ENCODE measurements at regions not wholly inside any gene's neighbourhood (a gene's known extent, or its start where the extent isn't known, plus 50 kb on each side); places are given as distances from the start of the nearest gene placed in this dataset.

DNA sequence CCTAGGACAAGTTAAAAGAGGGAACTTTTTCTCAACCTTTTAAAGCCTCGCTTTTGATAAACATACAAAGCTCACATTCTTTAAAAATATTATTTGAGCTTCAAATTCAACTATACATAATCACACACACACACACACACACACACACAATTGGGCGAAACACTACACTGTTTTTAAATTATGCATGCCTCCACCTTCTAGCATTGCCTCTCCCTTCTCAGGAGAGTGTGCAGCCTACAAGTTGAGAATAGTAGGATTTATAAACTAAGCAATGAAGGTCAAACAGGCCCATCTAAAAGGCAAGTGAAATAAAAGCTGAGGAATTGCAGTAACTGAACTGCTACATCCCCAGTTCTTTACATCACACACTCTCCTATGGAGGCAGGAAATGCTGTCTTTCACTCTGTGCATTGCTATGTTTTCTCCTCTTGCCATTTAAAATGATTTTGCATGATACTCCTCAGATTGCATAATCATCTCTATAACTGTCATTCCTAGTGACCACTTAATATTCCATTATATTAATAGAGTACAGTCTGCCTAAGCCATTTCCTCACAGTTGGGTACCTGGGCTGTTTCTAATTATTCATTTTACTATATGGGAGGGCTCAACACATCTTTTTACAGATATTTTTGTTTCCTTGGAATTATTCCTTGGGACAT lies 92.5 kb upstream of the KCNE2 start:
- Histone ChIP-seq H3K4me2 (replicated peaks; ENCODE audit: low read depth, low read length, poor library complexity, severe bottlenecking) (no peak overlapping the region), H3K27ac (ENCODE audit: low read length in 2 of 2) (no peak overlapping the region), H3K79me2 (ENCODE audit: control insufficient read depth, insufficient read depth, low read length) (no peaks in the 10 kb centered on the region), H3K36me3 (replicated peaks in 1 of 2; ENCODE audit: control extremely low read depth in 1 of 2, control insufficient read depth in 1 of 2, extremely low read depth in 1 of 2, insufficient read depth in 2 of 2, low read length in 1 of 2) (no peaks in the 10 kb centered on the region), H2AFZ (ENCODE audit: insufficient read depth, low read depth, low read length, poor library complexity, severe bottlenecking) (no peak overlapping the region), H3K9me3 (ENCODE audit: control extremely low read depth in 1 of 3, control insufficient read depth in 2 of 3, insufficient read depth in 1 of 3, low read length in 2 of 3) (no peaks in the 10 kb centered on the region), H4K20me1 (ENCODE audit: control insufficient read depth, insufficient read depth, low read length, poor library complexity, severe bottlenecking) (no peaks in the 10 kb centered on the region), H3K4me1 (ENCODE audit: control insufficient read depth in 2 of 2, insufficient read depth in 2 of 2, low read length in 2 of 2) (no peaks in the 10 kb centered on the region), H3K9ac (ENCODE audit: low read length) (no peak overlapping the region), H3K27me3 (replicated peaks in 1 of 4; ENCODE audit: control extremely low read depth in 1 of 4, control insufficient read depth in 3 of 4, insufficient read depth in 4 of 4, low read length in 3 of 4) (no peaks in the 10 kb centered on the region), H3K4me3 (ENCODE audit: control extremely low read depth in 1 of 5, extremely low read depth in 1 of 5, insufficient read depth in 1 of 5, low read depth in 2 of 5, low read length in 4 of 5) (no peak overlapping the region)
- ChIA-PET POLR2A (no interaction called here), CTCF (interaction anchor here (0.6 kb wide), 1 partner anchor 423 kb away, joined by 5 read pairs; no protein-coding TSS in a partner anchor)
- no peaks in the 10 kb centered on the region for H3K9me3 Mint-ChIP-seq (ENCODE audit: insufficient read depth)
- H3K27me3 Mint-ChIP-seq = peaks cover 14% of the 10 kb centered on the region
- TF ChIP-seq, protein P1, sequence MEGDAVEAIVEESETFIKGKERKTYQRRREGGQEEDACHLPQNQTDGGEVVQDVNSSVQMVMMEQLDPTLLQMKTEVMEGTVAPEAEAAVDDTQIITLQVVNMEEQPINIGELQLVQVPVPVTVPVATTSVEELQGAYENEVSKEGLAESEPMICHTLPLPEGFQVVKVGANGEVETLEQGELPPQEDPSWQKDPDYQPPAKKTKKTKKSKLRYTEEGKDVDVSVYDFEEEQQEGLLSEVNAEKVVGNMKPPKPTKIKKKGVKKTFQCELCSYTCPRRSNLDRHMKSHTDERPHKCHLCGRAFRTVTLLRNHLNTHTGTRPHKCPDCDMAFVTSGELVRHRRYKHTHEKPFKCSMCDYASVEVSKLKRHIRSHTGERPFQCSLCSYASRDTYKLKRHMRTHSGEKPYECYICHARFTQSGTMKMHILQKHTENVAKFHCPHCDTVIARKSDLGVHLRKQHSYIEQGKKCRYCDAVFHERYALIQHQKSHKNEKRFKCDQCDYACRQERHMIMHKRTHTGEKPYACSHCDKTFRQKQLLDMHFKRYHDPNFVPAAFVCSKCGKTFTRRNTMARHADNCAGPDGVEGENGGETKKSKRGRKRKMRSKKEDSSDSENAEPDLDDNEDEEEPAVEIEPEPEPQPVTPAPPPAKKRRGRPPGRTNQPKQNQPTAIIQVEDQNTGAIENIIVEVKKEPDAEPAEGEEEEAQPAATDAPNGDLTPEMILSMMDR (IDR thresholded peaks at IDR 0.05) = no peak
- no peak for TF ChIP-seq EZH2 (IDR thresholded peaks at IDR 0.05; ENCODE audit: borderline replicate concordance, insufficient read depth, low read depth, low read length, poor library complexity, severe bottlenecking)
- DNase-seq (no peak), ATAC-seq (ENCODE audit: low read depth) (no peak)
- intact Hi-C loops (cut with micrococcal nuclease) = no loop called here
- no peaks in the 10 kb centered on the region for H3K4me1 Mint-ChIP-seq
- H3K4me3 Mint-ChIP-seq = no peak overlapping the region
- no peak overlapping the region for H3K27ac Mint-ChIP-seq
- WGBS (ENCODE audit: insufficient coverage) = no CpG with 5 or more reads among the region's 2 CpGs

DNA sequence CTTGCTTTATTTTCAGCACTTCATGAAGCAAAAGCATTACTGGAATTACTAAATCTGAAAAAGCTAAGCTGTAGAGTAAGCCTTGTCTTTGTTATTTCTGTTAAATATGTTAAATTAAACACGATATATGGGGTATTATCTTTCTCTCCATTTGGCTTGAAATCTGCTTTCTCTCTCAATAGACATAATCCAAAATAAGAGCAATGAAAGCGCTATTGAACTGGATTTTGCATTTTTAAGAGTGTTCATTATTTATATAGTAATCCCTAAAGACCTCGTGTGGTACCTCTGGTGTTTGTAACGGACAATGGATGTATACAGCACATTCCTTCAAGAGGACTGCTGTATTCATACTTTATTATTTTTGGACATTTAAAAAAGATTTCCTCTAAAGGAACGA lies 91.5 kb upstream of the KCNE2 start:
- H3K27me3 Mint-ChIP-seq = peaks cover 21% of the 10 kb centered on the region
- intact Hi-C loops (cut with micrococcal nuclease) = no loop called here
- TF ChIP-seq EZH2 (IDR thresholded peaks at IDR 0.05; ENCODE audit: borderline replicate concordance, insufficient read depth, low read depth, low read length, poor library complexity, severe bottlenecking) = no peak
- TF ChIP-seq, protein P1 (IDR thresholded peaks at IDR 0.05) = no peak
- Histone ChIP-seq H3K27ac (ENCODE audit: low read length in 2 of 2) (no peak overlapping the region), H3K4me1 (ENCODE audit: control insufficient read depth in 2 of 2, insufficient read depth in 2 of 2, low read length in 2 of 2) (no peaks in the 10 kb centered on the region), H3K27me3 (replicated peaks in 1 of 4; ENCODE audit: control extremely low read depth in 1 of 4, control insufficient read depth in 3 of 4, insufficient read depth in 4 of 4, low read length in 3 of 4) (no peaks in the 10 kb centered on the region), H3K79me2 (ENCODE audit: control insufficient read depth, insufficient read depth, low read length) (no peaks in the 10 kb centered on the region), H3K4me2 (replicated peaks; ENCODE audit: low read depth, low read length, poor library complexity, severe bottlenecking) (no peak overlapping the region), H4K20me1 (ENCODE audit: control insufficient read depth, insufficient read depth, low read length, poor library complexity, severe bottlenecking) (no peaks in the 10 kb centered on the region), H3K36me3 (replicated peaks in 1 of 2; ENCODE audit: control extremely low read depth in 1 of 2, control insufficient read depth in 1 of 2, extremely low read depth in 1 of 2, insufficient read depth in 2 of 2, low read length in 1 of 2) (no peaks in the 10 kb centered on the region), H3K9ac (ENCODE audit: low read length) (no peak overlapping the region), H3K9me3 (ENCODE audit: control extremely low read depth in 1 of 3, control insufficient read depth in 2 of 3, insufficient read depth in 1 of 3, low read length in 2 of 3) (no peaks in the 10 kb centered on the region), H3K4me3 (ENCODE audit: control extremely low read depth in 1 of 5, extremely low read depth in 1 of 5, insufficient read depth in 1 of 5, low read depth in 2 of 5, low read length in 4 of 5) (no peak overlapping the region), H2AFZ (ENCODE audit: insufficient read depth, low read depth, low read length, poor library complexity, severe bottlenecking) (no peak overlapping the region)
- H3K4me1 Mint-ChIP-seq = no peaks in the 10 kb centered on the region
- no CpG with 5 or more reads among the region's 5 CpGs for WGBS (ENCODE audit: insufficient coverage)
- H3K4me3 Mint-ChIP-seq = no peak overlapping the region
- ATAC-seq (ENCODE audit: low read depth) (no peak), DNase-seq (no peak)
- H3K27ac Mint-ChIP-seq = no peak overlapping the region
- POLR2A ChIA-PET = interaction anchor here (0.6 kb wide), 1 partner anchor 156 kb away, joined by 4 read pairs; no protein-coding TSS in a partner anchor
- H3K9me3 Mint-ChIP-seq (ENCODE audit: insufficient read depth) = no peaks in the 10 kb centered on the region
- CTCF ChIA-PET = no interaction called here

Measured in B cell (primary cell).